SIG-M5 treated with dmso at 0.1 percent for 504 hours (cell line): ENCODE measurements at regions not wholly inside any gene's neighbourhood (a gene's known extent, or its start where the extent isn't known, plus 50 kb on each side); places are given as distances from the start of the nearest gene placed in this dataset.
"Not testable (repeated sequence)": the region's sequence is repeated elsewhere in the genome, so short reads cannot be mapped to it uniquely, and the experiment has no call there.

ENCODE experiments used
- DNase-seq: peaks from one replicate; lab custom pipeline; 2025; ENCODE audit not compliant: unreplicated experiment; lab: John Stamatoyannopoulos, UW

DNA sequence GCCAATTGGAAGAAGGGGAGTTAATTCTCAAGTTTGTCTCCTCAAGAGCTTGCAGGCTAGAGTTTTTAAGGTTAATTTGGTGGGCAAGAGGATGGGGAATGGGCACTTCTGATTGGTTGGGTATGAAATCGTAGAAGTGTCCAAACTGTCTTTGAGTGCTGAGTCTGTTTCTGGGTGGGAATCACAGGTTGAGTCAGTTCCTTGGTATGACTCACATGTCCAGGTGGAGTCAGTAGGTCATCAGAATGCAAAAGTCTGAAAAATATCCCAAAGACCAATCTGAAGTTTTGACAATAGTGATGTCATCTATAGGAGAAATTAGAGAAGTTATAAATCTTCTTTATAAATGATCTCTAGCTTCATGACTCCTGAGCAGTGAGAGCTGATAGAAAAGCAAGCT lies 1252.2 kb downstream of the REEP3 start:
- DNase-seq = no peak

DNA sequence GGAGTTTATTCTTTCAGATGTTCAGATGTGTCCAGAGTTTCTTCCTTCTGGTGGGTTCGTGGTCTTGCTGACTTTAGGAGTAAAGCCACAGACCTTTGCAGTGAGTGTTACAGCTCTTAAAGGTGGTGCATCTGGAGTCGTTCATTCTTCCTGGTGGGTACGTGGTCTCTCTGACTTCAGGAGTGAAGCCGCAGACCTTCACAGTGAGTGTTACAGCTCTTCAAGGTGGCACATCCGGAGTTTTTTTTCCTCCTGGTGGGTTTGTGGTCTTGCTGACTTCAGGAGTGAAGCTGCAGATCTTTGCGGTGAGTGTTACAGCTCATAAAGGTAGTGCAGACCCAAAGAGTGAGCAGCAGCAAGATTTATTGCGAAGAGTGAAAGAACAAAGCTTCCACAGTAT lies 1263.2 kb downstream of the REEP3 start:
- DNase-seq = not testable (repeated sequence)

DNA sequence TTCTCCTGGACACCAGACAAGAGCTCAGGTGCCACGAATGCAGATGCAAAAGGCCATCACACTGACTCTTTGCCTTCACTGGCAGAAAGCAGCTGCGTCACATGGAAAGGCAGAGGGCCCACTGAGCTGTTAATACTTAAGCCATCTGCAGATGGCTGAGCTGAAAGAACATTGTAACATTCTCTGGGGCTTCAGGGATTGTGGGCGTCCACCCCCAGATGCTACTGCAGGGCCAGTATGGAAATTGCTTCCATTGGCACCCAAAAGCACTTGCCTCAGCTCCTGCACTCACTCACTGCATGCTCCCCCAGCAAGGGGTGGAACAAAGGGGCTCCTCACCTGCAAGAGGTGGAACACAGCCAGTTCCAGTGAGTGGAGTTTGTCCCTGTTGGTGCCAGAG lies 1264.6 kb downstream of the REEP3 start:
- DNase-seq = no peak

DNA sequence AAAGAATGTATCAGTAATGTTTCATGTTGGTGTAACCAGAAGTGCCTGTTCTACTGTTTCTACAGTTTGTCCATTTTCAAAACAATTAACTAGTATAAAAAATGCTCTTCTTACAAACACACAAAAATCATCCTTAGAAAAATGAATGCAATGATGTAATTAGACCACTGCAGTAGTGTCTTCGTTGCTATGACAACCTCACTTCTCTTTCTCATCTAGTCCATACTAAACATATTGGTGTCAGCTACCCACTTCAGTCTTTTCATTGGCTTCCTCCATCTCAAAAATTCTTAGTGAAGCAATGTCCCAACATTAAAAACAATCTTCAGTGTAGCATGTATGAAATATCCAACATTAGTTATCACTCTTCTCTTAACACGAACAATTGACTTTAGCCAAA lies 1265.8 kb downstream of the REEP3 start:
- DNase-seq = peak; percentile 0

DNA sequence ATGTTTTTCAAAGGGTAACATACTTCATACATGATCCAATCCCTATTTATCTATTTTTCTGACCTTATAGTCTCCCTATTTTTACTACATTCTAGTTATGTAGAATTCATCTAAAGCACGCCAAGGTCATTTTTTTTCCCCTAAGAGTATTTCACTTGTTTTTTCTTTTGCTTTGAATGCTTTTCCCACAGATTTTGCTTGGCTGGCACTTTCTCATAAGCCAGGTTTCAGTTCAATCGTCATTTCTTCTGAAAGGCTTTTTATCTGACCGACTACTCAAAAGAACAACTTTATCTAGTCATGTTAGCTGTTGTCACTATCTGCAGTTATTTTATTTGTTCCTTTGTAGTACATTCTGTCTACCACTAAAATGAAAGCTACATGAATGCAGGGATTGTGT lies 1274.6 kb downstream of the REEP3 start:
- DNase-seq = no peak

DNA sequence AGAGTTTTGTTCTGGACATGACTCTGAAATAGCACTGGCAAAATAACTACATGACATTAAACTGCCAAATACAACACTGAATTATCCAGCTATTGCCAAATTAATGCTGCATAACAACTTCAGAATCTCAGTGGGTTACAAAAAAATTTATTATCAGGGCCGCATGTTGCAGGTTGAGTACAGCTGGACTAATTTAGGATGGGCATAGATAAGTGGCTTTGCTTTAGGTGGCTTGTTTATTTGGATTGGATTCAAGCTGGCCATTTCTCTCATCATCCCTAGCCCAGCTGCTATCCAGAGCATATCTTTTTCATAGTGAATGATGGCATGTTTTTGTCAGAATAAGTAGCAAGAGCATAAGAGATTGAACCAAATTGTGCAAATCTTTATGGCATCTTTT lies 1277.1 kb downstream of the REEP3 start:
- DNase-seq = no peak

DNA sequence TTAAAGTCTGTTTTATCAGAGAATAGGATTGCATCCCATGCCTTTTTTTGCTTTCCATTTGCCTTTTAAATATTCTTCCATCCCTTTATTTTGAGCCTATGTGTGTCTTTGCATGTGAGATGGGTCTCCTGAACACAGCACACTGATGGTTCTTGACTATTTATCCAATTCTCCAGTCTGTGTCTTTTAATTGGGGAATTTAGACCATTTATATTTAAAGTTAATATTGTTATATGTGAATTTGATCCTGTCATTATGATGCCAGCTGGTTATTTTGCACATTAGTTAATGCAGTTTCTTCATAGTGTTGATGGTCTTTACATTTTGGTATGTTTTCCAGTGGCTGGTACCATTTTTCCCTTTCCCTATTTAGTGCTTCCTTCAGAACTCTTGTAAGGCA lies 1287.0 kb downstream of the REEP3 start:
- DNase-seq = not testable (repeated sequence)

DNA sequence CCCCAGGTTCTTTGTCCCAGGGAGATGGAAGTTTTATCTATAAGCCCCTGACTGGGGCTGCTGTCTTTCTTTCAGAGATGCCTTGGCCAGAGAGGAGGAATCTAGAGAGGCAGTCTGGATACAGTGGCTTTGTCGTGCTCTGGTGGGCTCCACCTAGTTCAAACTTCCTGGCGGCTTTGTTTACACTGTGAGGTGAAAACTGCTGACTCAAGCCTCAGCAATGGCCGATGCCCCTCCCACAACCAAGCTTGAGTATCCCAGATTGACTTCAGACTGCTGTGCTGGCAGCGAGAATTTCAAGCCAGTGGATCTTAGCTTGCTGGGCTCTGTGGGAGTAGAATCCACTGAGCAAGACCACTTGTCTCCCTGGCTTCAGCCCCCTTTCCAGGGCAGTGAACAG lies 1288.8 kb downstream of the REEP3 start:
- not testable (repeated sequence) for DNase-seq

DNA sequence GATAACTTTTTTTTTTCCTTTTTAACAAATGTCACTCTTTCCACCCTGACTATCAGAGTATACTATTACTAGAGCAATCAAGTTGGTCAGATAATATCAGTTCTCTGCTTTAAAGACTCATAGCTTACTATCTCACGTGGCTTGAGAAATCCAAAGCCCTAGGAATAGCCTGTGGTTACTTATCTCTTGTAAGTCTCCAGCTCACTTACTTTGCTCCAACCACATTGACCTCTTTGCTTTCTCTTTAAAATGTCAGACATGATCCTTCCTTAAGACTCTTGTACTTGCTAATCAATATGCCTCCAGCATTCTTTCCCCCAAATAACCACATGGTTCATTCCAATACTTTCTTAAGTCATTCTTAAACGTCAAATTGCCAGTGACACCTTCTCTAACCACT lies 1292.2 kb downstream of the REEP3 start:
- no peak for DNase-seq

DNA sequence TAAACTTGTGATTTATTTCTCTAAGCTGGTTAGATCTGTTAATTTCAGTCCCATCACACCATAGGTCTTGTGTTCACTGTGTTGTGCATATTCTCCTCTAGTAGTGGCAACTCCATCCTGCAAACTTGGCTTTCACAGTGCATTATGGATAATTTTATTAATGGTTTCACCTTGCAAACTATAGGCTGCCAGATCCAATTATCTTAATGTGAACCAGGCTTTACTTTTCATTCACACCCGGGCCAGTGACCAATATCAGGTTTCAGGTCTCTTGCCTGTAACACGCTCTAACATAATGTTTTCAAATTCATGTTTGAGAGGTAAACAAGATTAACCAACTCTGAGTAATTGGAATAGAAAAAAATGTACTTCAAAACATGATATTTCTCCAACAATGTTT lies 1293.0 kb downstream of the REEP3 start:
- no peak for DNase-seq

DNA sequence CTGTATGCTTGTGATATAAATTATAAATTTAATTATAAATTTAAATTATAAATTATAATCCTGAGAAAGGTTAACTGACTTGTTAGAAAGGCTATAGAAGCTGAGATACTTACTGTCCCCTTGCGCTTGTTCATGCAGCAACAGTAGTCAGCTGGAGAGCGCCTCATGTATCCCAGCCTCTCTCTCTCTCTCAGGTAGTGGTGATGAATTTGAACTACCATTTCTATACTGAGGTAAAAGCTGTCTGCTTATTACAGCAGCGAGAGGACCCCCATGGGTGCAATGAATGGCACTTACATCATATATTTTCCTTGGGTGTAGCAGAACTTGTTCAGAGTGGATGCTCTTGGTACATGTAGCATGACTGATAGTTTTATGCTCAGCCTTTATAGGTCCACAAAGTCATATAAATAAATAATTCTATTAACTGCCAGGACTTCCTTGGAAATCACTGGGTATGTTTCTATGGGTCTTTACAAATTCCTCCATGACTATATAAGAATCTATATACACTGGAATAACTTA lies 1308.7 kb downstream of the REEP3 start:
- no peak for DNase-seq

DNA sequence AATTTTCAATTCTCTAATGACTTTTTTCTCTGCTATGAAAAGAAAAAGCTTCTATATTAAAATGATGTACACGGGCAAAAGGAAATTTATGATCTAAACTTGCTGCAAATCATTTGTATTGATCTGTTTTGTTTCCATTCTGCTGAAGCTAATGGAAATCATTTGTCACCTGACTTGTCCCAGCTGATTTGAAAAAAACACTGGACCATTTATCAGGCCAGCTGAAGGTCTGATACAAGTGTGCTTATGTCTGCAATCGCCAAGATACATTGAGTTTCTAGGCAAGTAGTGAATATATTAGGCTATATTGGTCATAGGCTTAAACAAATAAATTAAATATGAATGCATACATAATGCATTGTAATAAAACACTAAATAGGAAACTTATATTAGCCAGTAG lies 1309.7 kb downstream of the REEP3 start:
- no peak for DNase-seq

DNA sequence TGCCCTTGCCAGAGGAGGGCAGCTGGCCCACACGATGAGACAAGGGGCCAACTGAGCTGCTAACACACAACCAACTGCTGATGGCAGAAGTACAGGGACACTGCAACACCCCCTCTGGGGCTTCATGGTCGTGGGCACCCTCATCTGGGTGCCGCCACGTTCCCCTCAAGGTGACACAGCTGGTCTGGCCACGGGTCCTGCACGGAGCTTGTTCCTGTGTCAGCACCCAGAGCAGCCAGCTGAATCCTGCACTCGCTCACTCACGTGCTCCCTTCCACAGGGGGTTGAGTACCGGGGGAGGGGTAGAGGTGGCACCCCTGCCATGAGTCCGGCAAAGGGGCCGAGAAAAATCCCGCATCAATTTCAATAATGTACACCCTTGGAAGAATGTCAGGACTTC lies 1319.1 kb downstream of the REEP3 start:
- DNase-seq = no peak

DNA sequence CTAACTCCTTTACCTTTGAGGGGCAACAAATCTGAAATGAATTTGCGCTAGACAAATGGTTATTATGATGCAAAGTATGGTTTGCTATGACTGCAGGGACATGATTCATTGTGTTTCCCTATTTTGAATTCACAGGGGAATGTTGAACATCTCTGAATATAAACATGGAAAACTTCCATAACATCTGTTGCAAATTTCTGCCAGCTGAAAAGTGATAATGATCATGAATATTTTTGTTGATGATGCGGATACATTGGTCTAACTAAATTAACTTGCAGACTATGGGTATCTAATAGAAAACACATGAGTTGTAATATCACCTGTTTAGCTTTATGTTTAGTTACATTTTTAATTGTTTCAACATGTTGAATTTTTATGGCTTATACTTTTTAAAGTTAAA lies 1325.5 kb downstream of the REEP3 start:
- no peak for DNase-seq

DNA sequence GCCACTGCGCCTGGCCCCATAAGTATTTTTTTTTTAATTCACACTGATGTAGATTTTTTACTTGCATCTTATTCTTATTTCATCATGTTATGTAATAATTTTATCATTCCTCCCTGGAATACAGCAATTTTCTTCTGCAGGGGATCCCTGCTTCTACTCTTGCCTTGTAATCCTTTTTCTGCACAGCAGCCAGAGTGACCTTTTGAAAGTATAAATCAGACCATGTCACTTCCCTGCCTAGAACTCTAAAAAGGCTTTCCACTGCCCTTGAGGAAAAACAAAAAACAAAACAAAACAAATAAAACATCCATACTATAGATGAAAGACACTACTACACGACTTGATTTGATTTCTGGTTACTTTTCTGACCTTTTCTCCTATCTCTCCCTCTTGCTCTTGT lies 1334.7 kb downstream of the REEP3 start:
- no peak for DNase-seq

DNA sequence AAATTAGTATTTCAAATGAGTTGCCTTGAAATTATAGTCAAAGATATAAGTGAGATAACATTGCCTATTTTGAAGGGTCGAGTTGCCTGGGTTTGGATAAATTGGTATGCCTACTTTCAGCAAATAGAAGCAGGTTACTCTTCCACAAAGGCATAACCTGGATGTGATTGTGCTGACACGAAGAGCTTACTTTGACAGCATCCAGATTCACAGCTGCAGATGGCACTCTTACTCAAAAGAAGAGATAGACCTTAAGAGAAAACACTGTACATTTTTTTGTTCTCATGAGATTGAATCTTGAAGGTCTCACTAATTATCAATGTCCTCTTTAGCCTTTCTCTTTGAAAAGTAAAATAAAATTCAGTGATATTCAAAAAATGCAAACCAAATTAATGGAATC lies 1338.7 kb downstream of the REEP3 start:
- no peak for DNase-seq

DNA sequence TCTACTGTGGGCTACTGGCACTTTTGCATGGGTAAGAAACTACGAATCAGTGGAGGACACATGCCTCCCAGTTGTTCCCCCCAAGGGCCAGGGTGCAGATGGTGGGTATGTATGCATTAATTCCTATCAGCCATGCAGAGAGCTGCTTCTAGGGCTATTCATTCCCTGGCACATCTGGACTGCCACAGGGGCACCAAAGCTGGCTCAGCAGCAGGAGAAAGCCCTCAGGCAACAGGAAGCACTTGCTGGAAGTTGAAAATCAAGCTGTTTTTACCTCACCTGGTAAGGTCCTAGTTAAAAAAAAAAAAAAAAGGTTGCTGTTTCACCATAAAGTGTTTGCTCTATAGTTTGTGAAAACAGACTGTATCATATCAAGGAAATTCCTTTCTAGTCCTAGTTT lies 1342.6 kb downstream of the REEP3 start:
- DNase-seq = no peak

DNA sequence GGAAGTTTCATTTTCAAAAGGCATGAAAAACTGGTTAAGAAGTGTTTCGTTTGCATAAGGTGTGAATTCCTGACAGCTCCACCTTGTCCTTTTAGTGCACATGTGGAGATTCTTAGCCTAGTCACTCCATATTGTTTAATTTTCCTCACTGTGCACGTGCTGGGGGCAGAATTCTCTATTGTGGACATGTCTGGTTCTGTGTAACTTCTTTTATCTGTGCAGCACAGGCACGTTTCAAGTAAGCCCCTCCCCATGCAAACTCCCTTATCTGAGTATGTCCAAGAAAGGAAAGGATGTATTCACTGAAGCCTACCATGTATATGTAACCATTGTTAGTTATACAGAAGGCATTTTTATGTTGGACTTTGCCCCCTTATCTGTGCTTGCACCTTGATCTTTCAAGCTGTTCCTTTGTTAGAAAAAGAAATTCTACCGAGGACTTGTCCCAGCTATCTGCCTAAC lies 1346.3 kb downstream of the REEP3 start:
- DNase-seq = no peak

DNA sequence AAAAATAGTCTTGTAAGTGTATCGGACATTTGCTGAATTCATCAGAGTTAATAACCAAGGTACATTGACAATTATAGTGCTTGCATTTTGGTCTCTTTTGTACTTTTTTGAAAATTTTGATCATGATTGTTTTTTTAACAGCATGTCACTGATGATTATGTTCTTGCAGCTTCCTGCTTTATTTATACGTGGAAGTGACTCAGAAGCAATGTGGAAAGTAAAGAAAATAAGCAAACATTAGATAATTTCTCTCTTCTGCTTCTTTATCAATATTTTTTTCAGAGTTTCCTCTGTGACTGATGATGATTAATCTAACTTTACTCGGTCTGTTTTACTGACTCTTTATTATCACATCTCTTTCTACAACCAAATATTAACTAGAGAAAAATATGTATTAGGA lies 1351.9 kb downstream of the REEP3 start:
- DNase-seq = no peak

DNA sequence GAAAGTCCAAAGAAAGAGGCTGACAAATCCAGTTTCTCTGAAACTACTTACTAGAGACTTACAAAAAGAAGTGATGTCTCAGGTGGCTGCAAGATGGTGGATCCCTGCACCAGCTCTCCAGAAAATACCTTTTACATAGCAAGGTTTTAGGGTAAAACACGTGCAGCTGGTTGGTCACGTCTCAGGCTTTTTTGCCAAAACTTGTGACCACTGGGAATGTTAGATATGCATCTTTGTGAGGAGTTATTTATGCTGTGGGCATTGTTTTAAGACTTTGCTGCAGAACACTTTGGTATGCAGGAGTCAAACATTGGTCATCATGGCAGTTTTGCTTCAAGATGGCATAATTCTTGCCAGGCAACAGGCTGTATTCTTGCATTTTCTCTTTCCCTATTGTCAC lies 1352.8 kb downstream of the REEP3 start:
- no peak for DNase-seq

DNA sequence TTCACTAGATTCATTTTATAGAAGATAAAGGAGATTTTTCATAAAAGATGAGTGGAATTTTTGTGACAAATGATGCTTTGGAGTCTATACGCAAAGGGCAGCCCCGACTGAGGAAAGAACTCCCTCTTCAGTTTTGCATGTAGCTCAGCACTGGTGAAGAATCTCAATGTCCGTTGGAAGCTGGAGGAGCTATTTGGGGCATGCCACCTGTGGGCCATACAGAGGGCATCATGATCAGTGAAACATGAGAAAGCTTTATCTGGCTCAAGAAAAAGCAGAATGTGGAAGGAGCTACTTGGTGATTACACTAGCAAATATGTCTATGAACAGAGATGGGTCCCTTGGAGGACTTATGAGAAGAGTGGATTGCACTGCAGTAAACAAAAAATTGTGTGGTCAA lies 1359.3 kb downstream of the REEP3 start:
- DNase-seq = no peak

DNA sequence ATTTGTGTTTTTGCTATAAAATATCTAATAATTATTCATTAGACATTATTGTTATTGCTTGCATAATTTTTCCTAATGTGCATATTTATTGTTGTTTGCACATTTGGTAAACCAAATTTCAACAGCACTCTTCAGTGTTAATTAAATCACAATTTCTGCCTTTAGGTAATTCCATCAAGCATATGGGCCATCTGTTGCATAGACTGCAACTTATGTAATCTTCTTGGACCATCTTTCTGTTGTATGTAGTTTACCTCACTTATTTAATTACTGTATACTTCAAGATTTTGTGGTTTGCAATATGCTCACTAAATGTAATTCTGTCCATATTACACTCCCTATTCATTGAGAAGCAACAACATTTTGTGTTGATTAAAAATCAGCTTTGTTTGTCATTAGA lies 1360.1 kb downstream of the REEP3 start:
- DNase-seq = no peak

DNA sequence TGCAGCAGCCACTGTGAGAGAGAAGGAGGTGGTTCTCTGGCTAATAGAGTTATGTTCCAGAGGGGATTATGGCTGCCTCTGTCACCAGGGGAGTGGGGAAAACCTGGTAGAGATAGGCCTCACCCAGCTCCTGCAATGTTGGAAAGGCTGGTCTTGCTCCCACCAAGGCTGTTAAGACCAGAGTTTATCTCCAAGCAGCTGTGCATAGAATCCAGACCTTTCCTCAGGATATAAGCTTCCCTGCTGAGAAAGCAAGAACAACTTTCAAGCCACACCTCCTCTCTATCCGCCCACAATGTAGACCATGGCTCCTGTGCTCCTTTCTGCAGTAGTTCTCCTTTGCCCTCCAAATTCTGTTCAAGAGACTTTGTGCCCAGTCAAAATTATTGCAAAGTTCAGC lies 1375.4 kb downstream of the REEP3 start:
- DNase-seq = no peak

DNA sequence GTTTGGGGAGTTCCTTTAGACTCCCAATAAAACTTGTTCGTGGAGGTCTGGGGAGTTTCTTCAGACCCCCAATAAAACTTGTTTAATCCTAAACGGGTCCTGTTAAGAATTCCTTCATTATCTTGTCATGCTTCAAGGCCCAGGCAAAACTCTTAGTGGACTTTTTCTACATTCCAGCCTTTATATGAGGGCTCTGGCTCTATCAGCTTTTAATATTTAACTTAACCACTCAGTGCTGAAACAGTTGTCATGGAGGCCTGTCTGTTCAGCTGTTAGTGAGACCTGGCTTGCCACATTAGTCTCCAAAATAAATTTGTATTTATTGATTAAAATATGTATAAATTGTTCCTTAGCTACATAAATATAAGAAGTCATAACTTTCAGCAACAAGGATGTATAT lies 1385.1 kb downstream of the REEP3 start:
- DNase-seq = not testable (repeated sequence)
